H9 (cell line): ENCODE measurements at regions not wholly inside any gene's neighbourhood (a gene's known extent, or its start where the extent isn't known, plus 50 kb on each side); places are given as distances from the start of the nearest gene placed in this dataset.
A peak's percentile ranks its signal among the peaks of the same experiment; 100 is the strongest.

Source experiments
- DNase-seq: peaks from one replicate; pipeline ENCODE4 v3.0.0-alpha.2; 2017
- H2AFZ ChIP-seq: one replicate; pipeline ENCODE4 v1.6.1; 2013; ENCODE audit warnings: mild to moderate bottlenecking, low read length, control low read depth, moderate library complexity
- H2AK5ac ChIP-seq: 2 replicates; pipeline ENCODE4 v1.6.1; 2013; ENCODE audit warnings: low read length, control low read depth, mixed read lengths; ENCODE audit not compliant: insufficient read length
- H2BK120ac ChIP-seq: one replicate; pipeline ENCODE4 v1.6.1; 2013; ENCODE audit warnings: low read depth, mild to moderate bottlenecking, low read length, control low read depth, inconsistent platforms; ENCODE audit not compliant: poor library complexity, severe bottlenecking
- H2BK12ac ChIP-seq: 2 replicates; pipeline ENCODE4 v1.6.1; 2013; ENCODE audit warnings: low read length, control low read depth, mixed read lengths, low read depth; ENCODE audit not compliant: insufficient read length
- H2BK15ac ChIP-seq: 2 replicates; pipeline ENCODE4 v1.6.1; 2013; ENCODE audit warnings: low read depth, low read length, control low read depth
- H2BK20ac ChIP-seq: one replicate; pipeline ENCODE4 v1.6.1; 2013; ENCODE audit warnings: low read depth, mild to moderate bottlenecking, low read length, control low read depth, inconsistent platforms; ENCODE audit not compliant: poor library complexity, severe bottlenecking
- H2BK5ac ChIP-seq: 2 replicates; pipeline ENCODE4 v1.6.1; 2013; ENCODE audit warnings: low read length, control low read depth, mixed read lengths; ENCODE audit not compliant: insufficient read length
- H3K14ac ChIP-seq: 2 replicates; pipeline ENCODE4 v1.6.1; 2013; ENCODE audit warnings: low read length, control low read depth; ENCODE audit not compliant: insufficient read depth
- H3K18ac ChIP-seq: 2 replicates; pipeline ENCODE4 v1.6.1; 2013; ENCODE audit warnings: low read depth, mild to moderate bottlenecking, mixed read lengths, low read length, control low read depth; ENCODE audit not compliant: insufficient read length
- H3K23ac ChIP-seq: 2 replicates; pipeline ENCODE4 v1.6.1; 2013; ENCODE audit warnings: low read length, control low read depth, mixed read lengths, low read depth; ENCODE audit not compliant: insufficient read length
- H3K23me2 ChIP-seq: 2 replicates; pipeline ENCODE4 v1.6.1; 2013; ENCODE audit warnings: low read depth, mild to moderate bottlenecking, mixed read lengths, low read length, control low read depth; ENCODE audit not compliant: insufficient read length, poor library complexity, severe bottlenecking
- H3K27ac ChIP-seq: 2 replicates; pipeline ENCODE4 v1.5.1; 2013; ENCODE audit warnings: low read length, control low read depth, mixed read lengths, low read depth; ENCODE audit not compliant: insufficient read length
- H3K27me3 ChIP-seq: 2 replicates; pipeline ENCODE4 v1.6.1; 2013; ENCODE audit warnings: low read length, control low read depth, inconsistent platforms; ENCODE audit not compliant: insufficient read depth
- H3K4ac ChIP-seq: 2 replicates; pipeline ENCODE4 v1.6.1; 2013; ENCODE audit warnings: low read depth, mild to moderate bottlenecking, control low read depth, inconsistent platforms, low read length, moderate library complexity
- H3K4me1 ChIP-seq: 2 replicates; pipeline ENCODE4 v1.6.1; 2013; ENCODE audit warnings: low read length, control low read depth, inconsistent platforms; ENCODE audit not compliant: insufficient read depth
- H3K4me2 ChIP-seq: 2 replicates; pipeline ENCODE4 v1.6.1; 2013; ENCODE audit warnings: low read length, control low read depth, mixed read lengths; ENCODE audit not compliant: insufficient read length, insufficient read depth
- H3K56ac ChIP-seq: 2 replicates; pipeline ENCODE4 v1.6.1; 2013; ENCODE audit warnings: low read depth, mild to moderate bottlenecking, mixed read lengths, low read length, control low read depth; ENCODE audit not compliant: insufficient read length
- H3K79me1 ChIP-seq: 2 replicates; pipeline ENCODE4 v1.6.1; 2013; ENCODE audit warnings: low read depth, mild to moderate bottlenecking, moderate library complexity, low read length, control low read depth, inconsistent platforms; ENCODE audit not compliant: insufficient read depth, poor library complexity, severe bottlenecking
- H3K79me2 ChIP-seq: 2 replicates; pipeline ENCODE4 v1.6.1; 2013; ENCODE audit warnings: low read length, control low read depth, inconsistent platforms; ENCODE audit not compliant: insufficient read depth
- H3K9ac ChIP-seq: 2 replicates; pipeline ENCODE4 v1.6.1; 2013; ENCODE audit warnings: low read length, control low read depth, mixed read lengths; ENCODE audit not compliant: insufficient read length; ENCODE audit errors: extremely low read depth
- H3K9me3 ChIP-seq: one replicate; pipeline ENCODE4 v1.6.1; 2013; ENCODE audit warnings: low read depth, low read length, inconsistent platforms; ENCODE audit not compliant: control insufficient read depth
- H3T11ph ChIP-seq: one replicate; pipeline ENCODE4 v1.6.1; 2013; ENCODE audit warnings: mild to moderate bottlenecking, low read length, control low read depth, inconsistent platforms
- H4K20me1 ChIP-seq: one replicate; pipeline ENCODE4 v1.6.1; 2013; ENCODE audit not compliant: control insufficient read depth, insufficient read length, insufficient read depth
- H4K5ac ChIP-seq: 2 replicates; pipeline ENCODE4 v1.6.1; 2013; ENCODE audit warnings: low read depth, mild to moderate bottlenecking, mixed read lengths, low read length, control low read depth; ENCODE audit not compliant: insufficient read length
- H4K8ac ChIP-seq: replicated peaks from 2 replicates; pipeline ENCODE4 v1.6.1; 2013; ENCODE audit warnings: low read length, control low read depth, mixed read lengths, low read depth; ENCODE audit not compliant: insufficient read length
- H4K91ac ChIP-seq: 2 replicates; pipeline ENCODE4 v1.6.1; 2013; ENCODE audit warnings: low read depth, mild to moderate bottlenecking, moderate library complexity, mixed read lengths, low read length, control low read depth; ENCODE audit not compliant: insufficient read length
- H3K27ac Mint-ChIP-seq, 3 experiments: 2 replicates in 2 of 3; 3 replicates in 1 of 3; pipeline ENCODE4 v1.8.0; 2020 to 2021; ENCODE audit warnings: mixed read lengths in 3 of 3, mild to moderate bottlenecking in 1 of 3, moderate library complexity in 1 of 3
- H3K27me3 Mint-ChIP-seq: 2 replicates; pipeline ENCODE4 v1.8.0; 2021; ENCODE audit warnings: low read depth, mild to moderate bottlenecking, moderate library complexity, mixed read lengths
- H3K36me3 Mint-ChIP-seq, 3 experiments: 2 replicates in 2 of 3; 3 replicates in 1 of 3; pipeline ENCODE4 v1.8.0; 2020 to 2021; ENCODE audit warnings: low read depth in 3 of 3, mixed read lengths in 3 of 3; ENCODE audit not compliant: insufficient read depth in 1 of 3
- H3K4me1 Mint-ChIP-seq, 2 experiments: 2 replicates each; pipeline ENCODE4 v1.8.0; 2020; ENCODE audit warnings: mixed read lengths in 2 of 2
- H3K4me3 Mint-ChIP-seq, 2 experiments: 2 replicates in 1 of 2; 3 replicates in 1 of 2; pipeline ENCODE4 v1.8.0; 2020 to 2021; ENCODE audit warnings: mild to moderate bottlenecking in 2 of 2, mixed read lengths in 2 of 2, moderate library complexity in 1 of 2
- H3K9me3 Mint-ChIP-seq, 2 experiments: 2 replicates in 1 of 2; 3 replicates in 1 of 2; pipeline ENCODE4 v1.8.0; 2020; ENCODE audit warnings: mild to moderate bottlenecking in 2 of 2, mixed read lengths in 2 of 2, moderate library complexity in 1 of 2
- CTCF ChIP-seq: fragments of 200-600 bp; sonication (generic); conservative IDR thresholded peaks from 3 replicates; pipeline ENCODE4 v1.8.0; 2021; ENCODE audit warnings: antibody characterized with exemption, mild to moderate bottlenecking
- WGBS: extraction: QIAGEN DNeasy Blood & Tissue Kit; methylation state at CpG from one replicate; pipeline ENCODE4 v1.1.7; 2013; ENCODE audit warnings: missing lambda C conversion rate, low lambda C conversion rate, mixed read lengths; ENCODE audit not compliant: insufficient read length; ENCODE audit errors: extremely low coverage; 5-methylcytosine and 5-hydroxymethylcytosine counted together

GRCh38 chr12:76670776-76671175 is 93.1 kb upstream of the ZDHHC17 start:
- H3K18ac ChIP-seq: no peak overlapping the region
- no peak overlapping the region for H3K9ac ChIP-seq
- H2BK15ac ChIP-seq: no peak overlapping the region
- Mint-ChIP-seq H3K4me3 (no peak overlapping the region), H3K27ac (0 out of 7 replicates have a peak overlapping the region, but pooled peaks of 1 of the 3 experiments have one; percentile 34), H3K36me3 (no peaks in the 10 kb centered on the region; a peak in 1 of 7 replicates), H3K9me3 (peaks cover 0 to 3% of the 10 kb centered on the region in 2 experiments; a peak in 1 of 5 replicates), H3K27me3 (no peaks in the 10 kb centered on the region; the same call in 1 of the 2 replicates), H3K4me1 (peaks cover 15 to 18% of the 10 kb centered on the region in 2 experiments)
- no peak overlapping the region for H3T11ph ChIP-seq
- no peaks in the 10 kb centered on the region for H4K20me1 ChIP-seq
- no peak overlapping the region for H2AFZ ChIP-seq
- no peak overlapping the region for H2BK120ac ChIP-seq
- peaks cover 3% of the 10 kb centered on the region; the same call in 1 of the 2 replicates for H3K4me1 ChIP-seq
- no peak overlapping the region for H3K23ac ChIP-seq
- H2BK20ac ChIP-seq: no peak overlapping the region
- no peak overlapping the region for H3K14ac ChIP-seq
- no peak overlapping the region for H3K4me2 ChIP-seq
- DNase-seq: no peak
- H3K56ac ChIP-seq: no peak overlapping the region
- no peaks in the 10 kb centered on the region for H3K79me1 ChIP-seq
- H4K5ac ChIP-seq: no peak overlapping the region
- no peak for TF ChIP-seq CTCF
- H3K9me3 ChIP-seq: no peaks in the 10 kb centered on the region
- H3K27ac ChIP-seq: no peak overlapping the region
- H3K4ac ChIP-seq: no peak overlapping the region
- H4K8ac ChIP-seq: no peak overlapping the region
- WGBS: no CpG with 5 or more reads among the region's 1 CpG
- no peaks in the 10 kb centered on the region for H3K27me3 ChIP-seq
- H2AK5ac ChIP-seq: no peak overlapping the region
- no peaks in the 10 kb centered on the region for H3K23me2 ChIP-seq
- no peak overlapping the region for H2BK12ac ChIP-seq
- no peak overlapping the region for H2BK5ac ChIP-seq
- no peaks in the 10 kb centered on the region for H3K79me2 ChIP-seq
- H4K91ac ChIP-seq: no peak overlapping the region
